Left lung (tissue), 4 donors: ENCODE measurements at regions not wholly inside any gene's neighbourhood (a gene's known extent, or its start where the extent isn't known, plus 50 kb on each side); places are given as distances from the start of the nearest gene placed in this dataset.

ENCODE experiments used
- ATAC-seq: fragments of 200-7000 bp; cut with Tn5 transposase; one replicate; pipeline ENCODE4 v1.9.1; 2020; ENCODE audit warnings: moderate library complexity
- DNase-seq, 4 donors: peaks; one replicate each; pipeline ENCODE4 v3.0.0-alpha.2; 2013 to 2020
- H3K27ac ChIP-seq, 2 donors: fragments of 200-600 bp; sonication (generic) in 1 of 2; one replicate each; pipeline versions ENCODE4 v1.5.0 to v1.8.0; 2020 to 2021
- H3K27me3 ChIP-seq, 2 donors: fragments of 200-600 bp; sonication (generic) in 1 of 2; one replicate each; pipeline versions ENCODE4 v1.5.0 to v1.8.0; 2020 to 2021
- H3K36me3 ChIP-seq, 2 donors: fragments of 200-600 bp; sonication (generic) in 1 of 2; one replicate each; pipeline versions ENCODE4 v1.5.0 to v1.8.0; 2020 to 2021
- H3K4me1 ChIP-seq, 2 donors: fragments of 200-600 bp; one replicate each; pipeline ENCODE4 v1.8.0; 2021
- H3K4me3 ChIP-seq, 2 donors: fragments of 200-600 bp; sonication (generic) in 1 of 2; one replicate each; pipeline versions ENCODE4 v1.5.0 to v1.8.0; 2020 to 2021; ENCODE audit warnings: mild to moderate bottlenecking in 1 of 2
- H3K9me3 ChIP-seq, 2 donors: fragments of 200-600 bp; sonication (generic) in 1 of 2; one replicate each; pipeline versions ENCODE4 v1.5.0 to v1.8.0; 2020 to 2021
- intact Hi-C, 2 donors: fragments of 100-400 bp; cut with DNase I; formaldehyde crosslinking; loops; one replicate each; pipeline versions ENCODE4 v1.11.2 to v1.14.2; 2022
- TF ChIP-seq, protein P1 (sequence below), 2 donors: fragments of 200-600 bp; sonication (generic) in 1 of 2; IDR thresholded peaks; one replicate each; pipeline versions ENCODE4 v1.5.0 to v1.8.0; 2021; ENCODE audit warnings: antibody characterized with exemption in 2 of 2
- donor health status: DM: no; HTN: yes; CAD: no.
- donor health status: DM: no; HTN: no; CAD: no.

DNA sequence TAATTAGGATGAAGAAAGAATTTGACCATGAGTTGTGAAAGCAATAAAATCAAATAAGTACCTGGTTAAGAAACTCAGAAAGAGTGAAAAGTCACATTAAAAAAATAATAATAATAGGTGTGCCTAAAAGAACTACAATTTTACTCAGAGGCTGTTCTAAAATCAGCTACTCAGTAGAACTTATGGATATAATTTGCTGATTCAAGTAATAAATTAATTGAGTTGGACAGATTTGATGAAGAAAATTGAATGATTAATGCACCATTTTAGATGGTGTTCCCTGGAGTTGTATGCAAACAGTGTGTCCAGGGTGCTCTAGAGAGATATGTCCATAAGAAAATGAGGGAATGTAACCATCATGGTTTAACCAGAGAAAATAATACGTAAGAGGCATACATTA is 2852.5 kb downstream of the PCDH9 start:
- H3K27ac ChIP-seq, result no peak overlapping the region
- H3K9me3 ChIP-seq, result peaks cover 0 to 21% of the 10 kb centered on the region in 2 donors
- H3K36me3 ChIP-seq, result no peaks in the 10 kb centered on the region
- intact Hi-C loops, result no loop called here
- H3K4me1 ChIP-seq, result no peaks in the 10 kb centered on the region
- ATAC-seq, result no peak
- TF ChIP-seq, protein P1, sequence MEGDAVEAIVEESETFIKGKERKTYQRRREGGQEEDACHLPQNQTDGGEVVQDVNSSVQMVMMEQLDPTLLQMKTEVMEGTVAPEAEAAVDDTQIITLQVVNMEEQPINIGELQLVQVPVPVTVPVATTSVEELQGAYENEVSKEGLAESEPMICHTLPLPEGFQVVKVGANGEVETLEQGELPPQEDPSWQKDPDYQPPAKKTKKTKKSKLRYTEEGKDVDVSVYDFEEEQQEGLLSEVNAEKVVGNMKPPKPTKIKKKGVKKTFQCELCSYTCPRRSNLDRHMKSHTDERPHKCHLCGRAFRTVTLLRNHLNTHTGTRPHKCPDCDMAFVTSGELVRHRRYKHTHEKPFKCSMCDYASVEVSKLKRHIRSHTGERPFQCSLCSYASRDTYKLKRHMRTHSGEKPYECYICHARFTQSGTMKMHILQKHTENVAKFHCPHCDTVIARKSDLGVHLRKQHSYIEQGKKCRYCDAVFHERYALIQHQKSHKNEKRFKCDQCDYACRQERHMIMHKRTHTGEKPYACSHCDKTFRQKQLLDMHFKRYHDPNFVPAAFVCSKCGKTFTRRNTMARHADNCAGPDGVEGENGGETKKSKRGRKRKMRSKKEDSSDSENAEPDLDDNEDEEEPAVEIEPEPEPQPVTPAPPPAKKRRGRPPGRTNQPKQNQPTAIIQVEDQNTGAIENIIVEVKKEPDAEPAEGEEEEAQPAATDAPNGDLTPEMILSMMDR (IDR thresholded peaks at IDR 0.05), result no peak
- H3K4me3 ChIP-seq, result no peak overlapping the region
- no peak for DNase-seq
- no peaks in the 10 kb centered on the region for H3K27me3 ChIP-seq

DNA sequence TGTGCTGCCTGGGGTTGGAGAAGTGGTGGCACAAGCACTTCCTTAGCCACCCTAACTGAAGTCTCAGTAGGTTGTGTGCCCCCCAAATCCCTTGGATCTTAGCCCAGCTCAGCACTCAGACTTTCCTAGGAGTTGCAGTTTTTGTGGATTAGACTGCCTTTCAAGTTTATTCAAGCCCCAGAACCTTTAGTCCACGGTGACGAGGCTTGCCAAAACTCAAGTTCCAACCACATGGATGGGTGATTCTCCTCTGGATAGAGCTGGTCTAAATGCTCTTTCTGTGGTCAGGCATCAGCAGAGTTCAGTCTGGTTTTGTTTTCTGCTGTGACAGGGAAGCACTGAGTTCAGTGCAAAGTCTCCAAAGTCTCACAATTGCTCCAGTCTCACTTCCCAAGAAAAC is 2858.7 kb downstream of the PCDH9 start:
- intact Hi-C loops, result no loop called here
- Histone ChIP-seq H3K27me3 (no peaks in the 10 kb centered on the region), H3K36me3 (no peaks in the 10 kb centered on the region), H3K4me1 (no peaks in the 10 kb centered on the region), H3K4me3 (no peak overlapping the region), H3K27ac (no peak overlapping the region), H3K9me3 (peaks cover 0 to 37% of the 10 kb centered on the region in 2 donors)
- DNase-seq (no peak), ATAC-seq (no peak)
- TF ChIP-seq, protein P1 (IDR thresholded peaks at IDR 0.05), result no peak

DNA sequence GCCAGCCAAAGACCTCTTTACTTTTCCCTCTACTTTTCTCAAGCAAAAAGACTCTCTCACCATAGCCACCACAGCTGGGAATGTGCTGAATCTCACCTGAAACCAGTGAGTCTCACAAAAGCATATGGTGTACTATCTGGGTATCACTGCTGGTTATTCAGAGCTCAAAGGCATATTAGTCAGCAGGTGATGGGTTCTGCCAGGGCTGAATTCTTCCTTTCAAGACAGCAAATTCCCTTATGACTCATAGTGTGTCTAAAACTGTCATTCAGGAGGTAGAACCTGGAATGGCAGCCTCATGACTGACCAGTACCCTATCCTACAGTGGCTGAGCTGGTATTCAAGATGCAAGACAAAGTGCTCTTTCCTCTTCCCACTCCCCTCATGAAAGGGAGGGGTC is 2859.1 kb downstream of the PCDH9 start:
- Histone ChIP-seq H3K36me3 (no peaks in the 10 kb centered on the region), H3K27ac (no peak overlapping the region), H3K4me1 (no peaks in the 10 kb centered on the region), H3K9me3 (peaks cover 0 to 37% of the 10 kb centered on the region in 2 donors), H3K27me3 (no peaks in the 10 kb centered on the region), H3K4me3 (no peak overlapping the region)
- TF ChIP-seq, protein P1 (IDR thresholded peaks at IDR 0.05), result no peak
- intact Hi-C loops, result no loop called here
- ATAC-seq (no peak), DNase-seq (no peak)

DNA sequence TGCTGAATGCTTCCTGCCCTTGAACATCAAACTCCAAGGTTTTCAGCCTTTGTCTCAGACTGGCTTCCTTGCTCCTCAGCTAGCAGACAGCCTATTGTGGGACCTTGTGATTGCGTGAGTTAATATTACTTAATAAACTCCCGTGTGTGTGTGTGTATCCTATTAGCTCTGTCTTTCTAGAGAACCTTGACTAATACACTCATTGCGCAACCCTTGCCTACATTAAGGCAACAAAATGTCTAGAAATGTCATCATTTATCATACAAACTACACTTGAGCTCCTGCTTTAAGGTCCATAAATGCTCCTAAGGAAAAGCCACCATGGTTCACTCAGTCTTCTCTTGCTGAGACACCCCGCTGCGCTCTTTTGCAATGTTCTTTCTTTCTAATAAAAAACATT is 2861.0 kb downstream of the PCDH9 start:
- intact Hi-C loops, result no loop called here
- Histone ChIP-seq H3K27me3 (no peaks in the 10 kb centered on the region), H3K27ac (no peak overlapping the region), H3K36me3 (no peaks in the 10 kb centered on the region), H3K4me1 (no peaks in the 10 kb centered on the region), H3K4me3 (no peak overlapping the region), H3K9me3 (peaks cover 0 to 35% of the 10 kb centered on the region in 2 donors)
- TF ChIP-seq, protein P1 (IDR thresholded peaks at IDR 0.05), result no peak
- DNase-seq (no peak), ATAC-seq (no peak)

DNA sequence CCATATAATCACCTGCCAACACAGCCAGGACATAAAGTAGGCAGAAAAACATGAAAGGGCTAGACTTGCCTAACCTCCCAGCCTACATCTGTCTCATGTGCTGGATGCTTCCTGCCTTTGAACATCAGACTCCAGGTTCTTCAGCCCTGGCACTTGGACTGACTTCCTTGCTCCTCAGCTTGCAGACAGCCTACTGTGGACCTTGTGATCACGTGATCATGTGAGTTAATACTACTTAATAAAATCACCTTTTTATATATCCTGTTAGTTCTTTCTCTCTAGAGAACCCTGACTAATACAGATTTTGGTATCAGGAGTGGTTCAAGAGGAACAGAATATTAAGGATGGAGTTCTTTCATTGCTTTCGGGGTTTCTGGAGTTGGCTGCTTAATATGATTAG is 2867.6 kb downstream of the PCDH9 start:
- DNase-seq, result no peak
- H3K27me3 ChIP-seq, result no peaks in the 10 kb centered on the region
- H3K4me1 ChIP-seq, result no peaks in the 10 kb centered on the region
- ATAC-seq, result no peak
- H3K36me3 ChIP-seq, result no peaks in the 10 kb centered on the region
- H3K9me3 ChIP-seq, result peaks cover 0 to 13% of the 10 kb centered on the region in 2 donors
- intact Hi-C loops, result no loop called here
- TF ChIP-seq, protein P1 (IDR thresholded peaks at IDR 0.05), result no peak
- H3K4me3 ChIP-seq, result no peak overlapping the region
- H3K27ac ChIP-seq, result no peak overlapping the region
